GM12878 (cell line): ENCODE measurements at regions not wholly inside any gene's neighbourhood (a gene's known extent, or its start where the extent isn't known, plus 50 kb on each side); places are given as distances from the start of the nearest gene placed in this dataset.

ENCODE experiments used
- ATAC-seq: fragments of 200-7000 bp; cut with Tn5 transposase; 3 replicates; pipeline ENCODE4 v1.9.1; 2020; ENCODE audit warnings: mild to moderate bottlenecking, moderate library complexity
- BruUV-seq: library from RNA; stranded (reverse); fragments of 400-500 nt; replicated peaks from 2 replicates; lab custom pipeline; 2021; lab: Mats Ljungman, UMichigan
- CTCF ChIA-PET: fragments of 300-600 bp; sonication (Branson Sonifier 250); formaldehyde crosslinking; extraction: SDS; loops from one replicate; lab custom pipeline; 2021; ENCODE audit warnings: inconsistent platforms; lab: Yijun Ruan, JAX
- POLR2A ChIA-PET: fragments of 350-600 bp; formaldehyde crosslinking; extraction: SDS; loops from one replicate; lab custom pipeline; 2021; ENCODE audit warnings: inconsistent platforms; lab: Charles Lee
- RAD21 ChIA-PET: fragments of 300-600 bp; sonication (Branson Sonifier 250); formaldehyde crosslinking; loops from one replicate; lab custom pipeline; 2023; ENCODE audit warnings: antibody characterized with exemption; ENCODE audit not compliant: unreplicated experiment; lab: Charles Lee
- SMC1A ChIA-PET: fragments of 300-600 bp; sonication (Branson Sonifier 250); formaldehyde crosslinking; loops from one replicate; lab custom pipeline; 2023; ENCODE audit not compliant: unreplicated experiment, uncharacterized antibody; lab: Charles Lee
- DNase-seq: peaks from one replicate; pipeline ENCODE4 v3.0.0-alpha.2; 2011; ENCODE audit warnings: low read depth, low spot score
- FAIRE-seq: peaks from 3 replicates; lab custom pipeline; 2011; peaks lifted over from hg19 to GRCh38; lab: Jason Lieb, UNC
- H2AFZ ChIP-seq: 2 replicates; pipeline ENCODE4 v1.6.0; 2011; ENCODE audit warnings: low read depth, low read length, control low read depth; ENCODE audit not compliant: control insufficient read depth
- H3K27ac ChIP-seq: 2 replicates; pipeline ENCODE4 v1.5.1; 2011; ENCODE audit warnings: control low read depth; ENCODE audit not compliant: control insufficient read depth, insufficient read depth
- H3K27me3 ChIP-seq, 2 experiments: replicated peaks in 1 of 2; 2 replicates each; pipeline versions ENCODE4 v1.6.0 to v1.6.1; 2011; ENCODE audit warnings: low read length in 1 of 2; ENCODE audit not compliant: control insufficient read depth in 2 of 2, insufficient read depth in 2 of 2
- H3K36me3 ChIP-seq, 2 experiments: 2 replicates each; pipeline ENCODE4 v1.5.1; 2011; ENCODE audit warnings: low read length in 1 of 2; ENCODE audit not compliant: control insufficient read depth in 2 of 2, insufficient read depth in 2 of 2
- H3K4me1 ChIP-seq: 2 replicates; pipeline ENCODE4 v1.6.1; 2011; ENCODE audit warnings: mild to moderate bottlenecking, low read length, moderate library complexity, mixed read lengths; ENCODE audit not compliant: control insufficient read depth, insufficient read depth
- H3K4me2 ChIP-seq: 2 replicates; pipeline ENCODE4 v1.6.0; 2011; ENCODE audit warnings: control low read depth; ENCODE audit not compliant: control insufficient read depth, insufficient read depth
- H3K4me3 ChIP-seq: fragments of 200-600 bp; sonication (generic); 2 replicates; pipeline ENCODE4 v1.5.1; 2016
- H3K79me2 ChIP-seq: 2 replicates; pipeline ENCODE4 v1.6.0; 2011; ENCODE audit warnings: low read length; ENCODE audit not compliant: control insufficient read depth, insufficient read depth
- H3K9ac ChIP-seq: 2 replicates; pipeline ENCODE4 v1.8.0; 2011; ENCODE audit warnings: low read length, control low read depth, mixed read lengths; ENCODE audit not compliant: control insufficient read depth, insufficient read depth
- H3K9me3 ChIP-seq: replicated peaks from 3 replicates; pipeline ENCODE4 v1.5.1; 2011; ENCODE audit warnings: mild to moderate bottlenecking, low read length; ENCODE audit not compliant: control insufficient read depth, insufficient read depth
- H4K20me1 ChIP-seq: 2 replicates; pipeline ENCODE4 v1.6.0; 2011; ENCODE audit not compliant: control insufficient read depth, insufficient read depth
- CBX5 ChIP-seq: sonication (generic); IDR thresholded peaks from 2 replicates; pipeline ENCODE4 v1.6.1; 2016; ENCODE audit warnings: low read depth, moderate library complexity, mild to moderate bottlenecking, inconsistent platforms
- CREM ChIP-seq: IDR thresholded peaks from 2 replicates; pipeline ENCODE4 v1.6.1; 2014; ENCODE audit warnings: antibody characterized with exemption, low read depth
- ETV6 ChIP-seq, 2 experiments: fragments of 450-650 bp in 1 of 2; IDR thresholded peaks in 1 of 2; conservative IDR thresholded peaks in 1 of 2; 2 replicates each; pipeline ENCODE4 v1.6.1; 2014; ENCODE audit warnings: antibody characterized with exemption in 1 of 2, borderline replicate concordance in 1 of 2, low read depth in 1 of 2, mild to moderate bottlenecking in 1 of 2, moderate library complexity in 1 of 2
- MTA3 ChIP-seq: IDR thresholded peaks from 2 replicates; pipeline ENCODE4 v1.6.1; 2012; ENCODE audit warnings: low read length, inconsistent platforms, borderline replicate concordance
- NBN ChIP-seq: fragments of 450-650 bp; IDR thresholded peaks from 2 replicates; pipeline ENCODE4 v1.6.1; 2016
- POU2F2 ChIP-seq: IDR thresholded peaks from 3 replicates; pipeline ENCODE4 v1.6.1; 2011; ENCODE audit warnings: low read depth, mild to moderate bottlenecking, low read length, borderline replicate concordance
- SUPT20H ChIP-seq: IDR thresholded peaks from 2 replicates; pipeline ENCODE4 v1.6.1; 2011; ENCODE audit warnings: low read depth, mild to moderate bottlenecking, low read length, moderate library complexity, borderline replicate concordance; ENCODE audit not compliant: control insufficient read depth
- WGBS: methylation state at CpG from one replicate; pipeline ENCODE4 v1.1.6; 2016; ENCODE audit warnings: low lambda C conversion rate; ENCODE audit not compliant: insufficient replicate concordance, insufficient coverage; ENCODE audit errors: missing lambda C conversion rate; 5-methylcytosine and 5-hydroxymethylcytosine counted together
- in situ Hi-C: fragments of 300-500 bp; cut with MboI; formaldehyde crosslinking; loops from 9 replicates; pipeline ENCODE4 v1.14.3; 2018; ENCODE audit warnings: mixed read lengths
- intact Hi-C: fragments of 100-400 bp; cut with micrococcal nuclease; formaldehyde crosslinking; loops from one replicate; pipeline ENCODE4 v1.14.2; 2022; ENCODE audit not compliant: unreplicated experiment
- TF ChIP-seq, protein P1 (sequence below): fragments of 450-650 bp; IDR thresholded peaks from 2 replicates; pipeline ENCODE4 v1.6.1; 2016; ENCODE audit warnings: mild to moderate bottlenecking
- TF ChIP-seq, protein P2 (sequence below): fragments of 450-650 bp; formaldehyde crosslinking; IDR thresholded peaks from 2 replicates; pipeline ENCODE4 v1.4.0; 2020; ENCODE audit warnings: mild to moderate bottlenecking, moderate library complexity

DNA sequence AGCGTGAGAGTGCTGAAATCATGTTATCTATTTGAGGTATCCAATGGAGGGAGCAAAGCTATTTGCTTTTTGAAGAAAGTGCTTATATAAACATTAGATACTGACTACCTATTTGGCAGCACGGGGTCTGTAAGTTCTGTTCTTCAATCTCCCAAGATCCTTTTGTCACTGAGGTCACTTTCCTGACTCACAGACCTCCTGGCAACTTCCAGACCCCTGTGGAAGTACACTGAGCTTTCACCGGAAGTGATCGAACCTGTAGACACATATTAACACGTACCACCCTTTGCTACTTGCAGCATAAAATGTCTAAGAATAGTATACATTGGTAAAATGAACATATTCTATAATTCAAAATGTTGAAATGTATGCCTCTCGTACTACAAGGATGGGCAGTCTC is 452.6 kb upstream of the ST6GAL2 start:
- Histone ChIP-seq H4K20me1 (no peaks in the 10 kb centered on the region), H3K36me3 (no peaks in the 10 kb centered on the region), H3K79me2 (no peaks in the 10 kb centered on the region), H3K9me3 (no peaks in the 10 kb centered on the region), H3K4me1 (no peaks in the 10 kb centered on the region), H3K9ac (no peak overlapping the region), H2AFZ (no peak overlapping the region), H3K4me3 (no peak overlapping the region), H3K27me3 (no peaks in the 10 kb centered on the region), H3K4me2 (no peak overlapping the region), H3K27ac (no peak overlapping the region)
- DNase-seq (no peak), ATAC-seq (no peak), FAIRE-seq (no peak)
- in situ Hi-C loops = no loop called here
- TF ChIP-seq, protein P1, sequence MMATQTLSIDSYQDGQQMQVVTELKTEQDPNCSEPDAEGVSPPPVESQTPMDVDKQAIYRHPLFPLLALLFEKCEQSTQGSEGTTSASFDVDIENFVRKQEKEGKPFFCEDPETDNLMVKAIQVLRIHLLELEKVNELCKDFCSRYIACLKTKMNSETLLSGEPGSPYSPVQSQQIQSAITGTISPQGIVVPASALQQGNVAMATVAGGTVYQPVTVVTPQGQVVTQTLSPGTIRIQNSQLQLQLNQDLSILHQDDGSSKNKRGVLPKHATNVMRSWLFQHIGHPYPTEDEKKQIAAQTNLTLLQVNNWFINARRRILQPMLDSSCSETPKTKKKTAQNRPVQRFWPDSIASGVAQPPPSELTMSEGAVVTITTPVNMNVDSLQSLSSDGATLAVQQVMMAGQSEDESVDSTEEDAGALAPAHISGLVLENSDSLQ = no peak
- intact Hi-C loops = no loop called here
- WGBS = 2% methylated on average over 6 of the region's 6 CpGs
- POLR2A ChIA-PET = no interaction called here
- RAD21 ChIA-PET = no interaction called here
- CTCF ChIA-PET = no interaction called here
- no TSS peak for BruUV-seq
- SMC1A ChIA-PET = no interaction called here

DNA sequence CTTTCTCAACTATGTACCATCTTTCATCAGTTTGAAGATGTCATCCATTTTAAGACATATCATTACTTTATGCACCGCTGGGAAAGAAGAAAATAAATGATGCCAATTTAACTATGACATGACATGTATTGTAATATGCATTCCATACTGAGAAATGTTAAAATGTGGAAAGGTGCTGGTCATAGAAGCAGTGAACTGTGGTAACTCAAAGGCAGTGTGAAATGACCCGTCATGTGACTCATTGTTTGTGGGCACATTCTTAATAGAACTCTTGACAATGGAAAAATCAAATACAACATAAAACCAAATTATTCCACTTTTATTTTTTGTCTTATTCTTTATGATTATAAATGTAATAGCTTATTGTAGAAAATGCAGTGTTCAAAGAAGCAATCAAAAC is 455.0 kb upstream of the ST6GAL2 start:
- Histone ChIP-seq H3K27me3 (no peaks in the 10 kb centered on the region), H3K79me2 (no peaks in the 10 kb centered on the region), H3K4me2 (no peak overlapping the region), H3K9me3 (no peaks in the 10 kb centered on the region), H3K9ac (no peak overlapping the region), H4K20me1 (no peaks in the 10 kb centered on the region), H3K4me1 (no peaks in the 10 kb centered on the region), H3K4me3 (no peak overlapping the region), H2AFZ (no peak overlapping the region), H3K27ac (no peak overlapping the region), H3K36me3 (no peaks in the 10 kb centered on the region)
- ChIA-PET SMC1A (no interaction called here), POLR2A (no interaction called here), CTCF (no interaction called here), RAD21 (no interaction called here)
- FAIRE-seq (no peak), ATAC-seq (no peak), DNase-seq (no peak)
- intact Hi-C loops (no loop called here), in situ Hi-C loops (no loop called here)
- no TSS peak for BruUV-seq
- WGBS = 21% methylated on average over 2 of the region's 2 CpGs
- TF ChIP-seq CREM (no peak), SUPT20H (no peak), NBN (no peak), CBX5 (no peak), MTA3 (no peak), POU2F2 (no peak), ETV6 (conservative IDR thresholded peaks at IDR 0.05 in 1 of 2, IDR thresholded peaks at IDR 0.05 in 1 of 2; ENCODE audit: borderline replicate concordance in 1 of 2, low read depth in 1 of 2) (no peak)
- TF ChIP-seq, protein P2, sequence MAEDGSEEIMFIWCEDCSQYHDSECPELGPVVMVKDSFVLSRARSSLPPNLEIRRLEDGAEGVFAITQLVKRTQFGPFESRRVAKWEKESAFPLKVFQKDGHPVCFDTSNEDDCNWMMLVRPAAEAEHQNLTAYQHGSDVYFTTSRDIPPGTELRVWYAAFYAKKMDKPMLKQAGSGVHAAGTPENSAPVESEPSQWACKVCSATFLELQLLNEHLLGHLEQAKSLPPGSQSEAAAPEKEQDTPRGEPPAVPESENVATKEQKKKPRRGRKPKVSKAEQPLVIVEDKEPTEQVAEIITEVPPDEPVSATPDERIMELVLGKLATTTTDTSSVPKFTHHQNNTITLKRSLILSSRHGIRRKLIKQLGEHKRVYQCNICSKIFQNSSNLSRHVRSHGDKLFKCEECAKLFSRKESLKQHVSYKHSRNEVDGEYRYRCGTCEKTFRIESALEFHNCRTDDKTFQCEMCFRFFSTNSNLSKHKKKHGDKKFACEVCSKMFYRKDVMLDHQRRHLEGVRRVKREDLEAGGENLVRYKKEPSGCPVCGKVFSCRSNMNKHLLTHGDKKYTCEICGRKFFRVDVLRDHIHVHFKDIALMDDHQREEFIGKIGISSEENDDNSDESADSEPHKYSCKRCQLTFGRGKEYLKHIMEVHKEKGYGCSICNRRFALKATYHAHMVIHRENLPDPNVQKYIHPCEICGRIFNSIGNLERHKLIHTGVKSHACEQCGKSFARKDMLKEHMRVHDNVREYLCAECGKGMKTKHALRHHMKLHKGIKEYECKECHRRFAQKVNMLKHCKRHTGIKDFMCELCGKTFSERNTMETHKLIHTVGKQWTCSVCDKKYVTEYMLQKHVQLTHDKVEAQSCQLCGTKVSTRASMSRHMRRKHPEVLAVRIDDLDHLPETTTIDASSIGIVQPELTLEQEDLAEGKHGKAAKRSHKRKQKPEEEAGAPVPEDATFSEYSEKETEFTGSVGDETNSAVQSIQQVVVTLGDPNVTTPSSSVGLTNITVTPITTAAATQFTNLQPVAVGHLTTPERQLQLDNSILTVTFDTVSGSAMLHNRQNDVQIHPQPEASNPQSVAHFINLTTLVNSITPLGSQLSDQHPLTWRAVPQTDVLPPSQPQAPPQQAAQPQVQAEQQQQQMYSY = no peak
